GM21360 (cell line): ENCODE measurements at regions not wholly inside any gene's neighbourhood (a gene's known extent, or its start where the extent isn't known, plus 50 kb on each side); places are given as distances from the start of the nearest gene placed in this dataset.

Experiments
- ATAC-seq: cut with Tn5 transposase; IDR thresholded peaks from one replicate; pipeline ENCODE4 v1.9.1; 2021; ENCODE audit warnings: mild to moderate bottlenecking, moderate library complexity; ENCODE audit not compliant: unreplicated experiment

DNA sequence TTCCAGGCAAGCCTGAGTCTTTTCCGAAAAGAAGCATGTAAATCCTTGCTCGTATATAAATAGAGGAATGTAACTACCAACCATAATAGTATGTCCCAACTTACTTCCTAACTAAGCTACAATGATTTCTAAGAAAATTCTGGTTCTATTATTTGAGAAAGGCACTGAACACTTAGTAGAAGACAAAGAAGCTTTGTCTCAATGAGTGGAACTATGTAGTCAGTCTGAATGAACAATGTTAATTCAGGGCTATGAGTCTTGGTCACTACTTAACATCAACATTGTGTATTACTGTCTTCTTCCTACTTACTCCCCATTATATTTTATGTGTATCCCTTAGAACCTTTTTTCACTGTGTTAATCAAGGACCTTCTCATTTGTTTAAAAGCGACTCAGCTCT lies 206.0 kb downstream of the CYB561 start:
- ATAC-seq: no peak

DNA sequence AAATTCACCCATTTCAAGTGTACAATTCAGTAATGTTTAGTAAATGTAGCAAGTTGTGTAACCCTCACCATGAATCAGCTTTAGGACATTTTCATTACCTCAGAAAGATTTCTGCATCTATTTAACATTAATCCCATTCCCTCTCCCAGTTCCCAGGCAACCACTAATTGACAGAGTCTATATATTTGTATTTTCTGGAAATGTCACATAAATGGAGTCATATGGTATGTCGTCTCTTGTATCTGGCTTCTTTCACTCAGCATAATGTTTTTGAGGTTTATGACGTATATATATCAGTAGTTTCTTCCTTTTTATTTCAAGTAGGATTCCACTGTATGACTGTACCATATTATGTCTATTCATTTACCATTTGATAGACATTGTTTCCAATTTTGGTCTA lies 199.8 kb downstream of the CYB561 start:
- ATAC-seq: no peak

DNA sequence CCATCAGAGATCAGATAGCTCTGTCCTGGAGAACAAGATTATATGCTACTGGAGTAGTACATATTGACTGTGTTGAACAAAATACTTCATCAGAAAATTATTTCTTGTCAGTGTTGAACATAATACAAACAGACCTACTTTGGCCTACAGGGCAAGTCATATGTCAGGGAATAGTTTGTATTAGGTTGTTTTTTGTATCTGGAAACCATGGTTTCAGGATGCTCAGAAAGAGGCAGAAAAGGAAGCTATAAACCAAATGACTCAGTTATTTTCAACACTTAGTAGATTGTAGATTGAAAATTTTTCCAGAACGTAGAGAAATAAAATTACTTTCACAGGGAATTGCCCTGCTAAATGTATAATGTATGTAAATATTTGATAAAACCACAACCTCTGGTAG lies 198.4 kb downstream of the CYB561 start:
- ATAC-seq: no peak

DNA sequence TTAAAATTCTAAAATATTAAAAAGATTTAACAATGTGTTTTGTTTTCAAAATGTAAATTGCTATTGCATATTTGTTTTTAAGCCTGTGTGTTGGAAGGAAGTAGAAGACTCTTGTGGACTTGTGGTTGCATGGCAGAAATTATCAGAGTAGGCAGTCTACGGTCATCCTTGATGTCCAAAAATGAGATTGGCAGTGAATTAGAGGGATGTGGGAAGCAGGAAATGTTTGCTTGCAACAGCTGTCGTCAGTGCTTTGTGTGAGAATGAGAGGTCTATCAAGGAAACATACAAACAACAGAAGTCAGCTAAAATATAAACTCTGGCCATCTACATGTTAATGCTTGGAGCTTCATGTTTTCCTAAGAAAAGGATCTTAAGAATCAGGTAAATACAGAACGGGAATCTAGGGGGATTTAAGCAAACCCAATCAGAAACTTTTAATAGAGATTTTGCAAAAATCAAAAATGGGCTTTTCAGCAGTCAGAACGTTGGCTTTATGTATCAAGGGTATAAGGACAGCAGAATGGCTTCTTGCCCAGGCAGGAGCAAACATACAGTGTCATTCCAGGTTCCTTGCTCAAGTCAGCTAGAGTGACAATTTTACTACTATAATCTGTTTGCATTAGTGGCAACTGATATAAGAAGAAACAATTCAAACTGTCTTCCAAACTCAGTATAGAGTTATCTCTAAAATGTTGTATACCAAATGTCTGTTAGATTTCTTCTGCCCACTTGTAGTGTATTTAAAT lies 196.7 kb downstream of the CYB561 start:
- ATAC-seq: no peak

DNA sequence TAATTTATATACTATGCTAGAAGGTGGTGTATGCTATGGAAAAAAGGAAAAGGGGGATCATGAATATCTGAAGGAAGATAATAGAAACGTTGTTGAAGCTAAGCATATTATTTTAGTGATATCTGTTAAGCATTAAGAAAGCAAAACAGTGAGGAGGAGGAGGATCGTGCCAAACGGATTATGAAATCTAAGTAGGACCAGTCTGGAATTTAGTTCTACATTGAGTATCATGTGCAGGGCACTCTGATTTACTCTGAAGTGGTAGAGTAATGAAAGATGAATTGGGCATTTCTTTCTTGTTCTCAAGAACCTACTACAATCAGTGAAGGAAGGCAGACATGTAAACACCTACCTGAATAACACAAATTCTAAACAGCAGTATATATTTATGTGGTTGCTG lies 195.3 kb downstream of the CYB561 start:
- no peak for ATAC-seq

DNA sequence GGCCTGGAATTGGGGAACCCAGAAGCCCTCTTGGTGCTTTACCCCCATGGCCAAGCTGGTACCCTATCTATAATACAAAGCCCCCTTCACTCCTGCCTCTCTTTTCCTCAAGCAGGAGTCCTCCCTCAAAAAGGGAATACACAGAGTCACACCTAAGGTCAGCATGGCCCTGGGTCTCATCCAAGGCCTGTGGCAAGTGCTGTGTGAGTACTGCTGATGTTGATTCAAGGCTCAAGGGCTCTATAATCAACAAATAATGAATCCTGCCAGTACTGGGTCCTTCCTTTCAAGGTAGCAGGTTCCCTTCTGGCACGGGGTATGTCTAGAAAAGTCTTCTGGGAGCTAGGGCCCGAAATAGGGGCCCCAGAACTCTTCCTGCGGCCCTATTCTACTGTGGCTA lies 187.3 kb downstream of the CYB561 start:
- ATAC-seq: no peak

DNA sequence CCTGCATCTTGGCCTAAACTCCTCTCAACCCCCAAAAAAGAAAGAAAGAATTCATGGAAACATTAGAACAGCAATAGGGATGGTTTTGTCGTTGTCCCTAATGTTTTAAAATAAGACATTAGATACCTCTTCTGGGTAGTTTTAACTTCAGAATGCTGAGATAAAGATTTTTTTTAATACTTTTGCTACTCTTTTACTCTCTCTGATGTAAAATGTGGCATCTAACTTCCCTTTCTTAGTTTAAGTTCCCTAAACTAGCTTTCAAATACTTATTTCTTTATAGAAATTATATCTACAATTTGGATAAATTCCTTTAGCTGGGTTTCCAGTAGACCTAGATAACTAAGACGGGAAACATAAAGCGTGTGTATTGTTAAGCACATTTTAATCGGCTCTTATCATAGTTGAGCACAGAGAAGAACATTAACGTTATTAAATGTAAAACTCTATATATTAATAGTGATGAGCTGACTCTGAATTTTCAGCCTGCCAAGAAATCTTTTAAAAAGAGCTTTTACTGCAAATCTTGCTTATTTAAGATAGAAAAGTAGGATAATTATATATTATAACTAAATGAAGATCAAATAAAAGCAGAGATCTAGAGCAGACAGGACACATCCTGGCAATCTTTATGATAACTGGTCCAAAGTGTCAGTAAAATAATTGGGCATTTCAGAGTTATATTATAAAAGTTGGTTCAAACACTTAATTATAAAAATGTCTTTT lies 183.2 kb downstream of the CYB561 start:
- ATAC-seq: no peak

DNA sequence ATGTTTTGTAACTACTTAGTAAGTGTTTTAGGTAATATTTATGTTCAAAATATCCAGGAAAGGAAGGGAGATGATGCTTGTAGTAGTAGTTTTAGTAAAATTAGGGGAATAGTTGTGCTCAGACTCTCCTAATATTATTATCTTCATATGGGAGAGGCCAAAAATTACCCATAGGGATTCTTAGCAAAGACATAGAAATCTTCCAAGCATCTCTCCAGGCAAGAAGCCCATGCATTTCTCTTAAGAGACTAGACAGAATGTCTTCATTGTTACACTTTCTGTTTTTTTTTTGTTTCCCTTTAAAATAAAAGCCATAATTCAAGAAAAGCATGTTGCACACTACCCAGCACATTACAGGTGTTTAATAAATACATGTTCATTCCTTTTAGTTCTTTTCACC lies 180.6 kb downstream of the CYB561 start:
- ATAC-seq: no peak

DNA sequence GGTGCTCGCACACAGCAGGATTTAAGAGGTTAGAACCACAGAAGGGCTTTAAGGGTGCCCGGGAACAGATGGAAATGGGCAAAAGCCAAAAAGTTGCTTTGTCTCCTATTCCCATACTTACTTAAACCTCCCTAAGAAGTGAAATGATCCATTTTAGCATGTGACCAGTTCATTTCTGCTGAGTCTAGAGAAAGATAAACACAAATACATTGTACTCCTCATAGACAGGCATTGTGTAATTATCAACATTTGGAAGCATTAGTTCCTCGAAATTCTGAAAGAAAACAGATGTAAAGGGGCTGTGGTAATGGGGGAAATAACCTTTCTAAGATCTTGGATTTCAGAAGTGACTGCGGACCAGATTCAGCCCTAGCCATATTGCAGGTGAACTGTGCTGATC lies 178.3 kb downstream of the CYB561 start:
- no peak for ATAC-seq

DNA sequence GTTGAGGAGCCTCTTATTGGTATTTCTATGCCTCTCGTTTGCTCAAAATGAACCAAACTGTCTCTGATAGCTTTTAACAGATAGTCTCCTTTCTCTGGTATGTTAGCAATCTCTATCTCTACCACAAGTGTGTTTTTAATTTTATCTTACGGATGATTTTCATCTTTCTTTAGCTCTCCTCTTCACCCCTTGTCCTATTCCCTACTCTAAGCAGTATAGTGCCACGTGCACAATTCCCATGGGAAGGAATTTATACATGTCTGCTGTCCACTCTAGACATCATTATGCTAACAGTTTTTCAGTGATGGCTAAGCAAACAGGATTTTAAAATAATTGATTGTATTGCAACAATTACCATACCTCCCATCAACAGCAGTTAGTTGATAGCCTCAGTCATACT lies 177.3 kb downstream of the CYB561 start:
- ATAC-seq: no peak

DNA sequence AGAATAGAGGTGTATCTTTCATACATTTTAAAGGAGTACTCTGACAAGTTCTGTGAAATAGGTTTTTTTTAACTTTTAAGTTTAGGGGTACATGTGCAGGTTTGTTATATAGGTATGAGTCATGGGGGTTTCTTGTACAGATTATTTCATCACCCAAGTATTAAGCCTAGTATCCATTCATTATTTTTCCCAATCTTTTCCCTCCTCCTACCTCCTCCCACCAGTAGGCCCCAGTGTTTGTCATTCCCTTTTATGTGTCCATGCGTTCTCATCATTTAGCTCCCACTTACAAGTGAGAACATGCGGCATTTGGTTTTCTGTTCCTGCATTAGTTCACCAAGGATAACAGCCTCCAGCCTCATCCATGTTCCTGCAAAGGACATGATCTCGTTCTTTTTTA lies 175.5 kb downstream of the CYB561 start:
- ATAC-seq: no peak

DNA sequence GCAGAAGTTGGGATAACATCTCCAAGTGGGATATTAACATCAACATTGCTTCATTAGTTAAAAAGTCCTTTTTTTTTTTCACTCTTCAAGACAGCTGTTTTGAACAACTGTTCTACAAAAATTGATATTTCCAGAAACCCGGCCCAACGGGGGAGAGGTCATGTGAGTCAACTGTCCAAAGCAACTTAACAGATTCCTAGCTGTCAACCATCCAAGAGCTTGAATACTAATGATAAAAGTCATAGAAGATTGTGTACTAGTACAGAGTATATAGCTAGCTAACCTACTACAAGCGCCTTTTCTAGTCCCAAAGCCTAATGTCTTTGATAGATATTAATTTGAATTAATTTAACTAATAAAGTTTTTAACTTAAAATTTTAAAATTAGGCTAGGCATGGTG lies 172.0 kb downstream of the CYB561 start:
- no peak for ATAC-seq

DNA sequence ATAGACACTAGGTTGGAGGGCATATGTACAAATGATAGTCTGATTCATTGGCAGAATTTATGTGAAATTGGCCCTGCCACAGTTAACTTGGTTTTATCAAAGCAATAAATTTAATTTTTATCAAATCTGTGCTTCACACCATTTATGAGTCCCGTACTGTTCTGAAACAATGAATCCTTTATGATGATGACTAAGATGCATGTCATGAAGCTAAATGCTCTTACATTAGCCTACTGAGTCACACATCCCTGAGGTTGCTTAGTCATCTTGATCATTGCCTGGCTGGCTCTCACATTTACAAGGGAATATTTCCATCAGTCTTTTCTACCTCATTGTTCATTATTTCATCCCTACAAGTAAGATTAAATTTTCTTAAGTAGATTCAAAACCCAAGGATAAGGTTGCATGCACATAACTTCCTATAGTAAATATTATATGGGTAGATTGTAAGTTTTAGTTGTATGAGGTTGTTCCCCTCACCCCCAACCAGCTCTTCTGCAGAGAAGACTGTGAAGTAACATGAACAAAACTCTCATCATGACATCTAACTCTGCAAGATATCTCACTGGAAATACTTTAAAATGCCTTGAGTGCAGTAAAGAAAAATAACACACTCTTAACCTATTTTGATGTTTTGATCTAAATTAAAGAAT lies 170.7 kb downstream of the CYB561 start:
- no peak for ATAC-seq

DNA sequence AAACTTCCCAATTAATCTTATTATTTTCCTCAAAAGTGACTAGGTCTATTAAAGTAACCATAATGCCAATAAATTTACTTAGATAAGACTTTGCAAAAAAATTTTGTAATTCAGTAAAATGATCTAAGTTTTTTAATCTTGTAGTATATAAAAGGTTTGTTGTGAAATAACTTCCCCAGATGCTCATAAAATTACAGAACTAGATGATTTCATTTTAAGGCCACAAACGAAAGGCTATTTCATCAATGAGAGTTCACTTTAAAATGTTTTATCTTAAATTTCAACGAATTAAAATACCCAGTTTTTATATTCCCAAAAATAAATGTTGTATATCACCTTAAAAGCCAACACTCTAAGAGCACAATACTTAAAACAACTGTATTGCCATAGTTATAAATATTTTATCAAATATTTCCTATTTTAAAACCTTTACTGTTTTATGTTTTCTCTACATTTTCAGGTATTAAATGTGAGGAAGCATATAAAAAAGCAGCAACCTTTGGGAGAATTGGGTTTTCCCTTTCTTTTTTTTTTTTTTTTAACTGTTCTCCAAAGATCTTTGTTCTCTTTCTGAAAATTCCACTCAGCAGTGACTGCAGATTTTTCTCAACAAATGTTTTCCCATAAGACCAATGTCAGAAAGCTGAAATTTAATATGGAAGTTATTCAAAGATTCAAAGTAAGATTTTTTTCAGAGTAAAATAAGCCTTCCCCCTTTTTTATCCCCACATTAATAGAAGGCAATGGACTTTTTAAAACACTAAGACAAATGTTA lies 169.9 kb downstream of the CYB561 start:
- ATAC-seq: no peak

DNA sequence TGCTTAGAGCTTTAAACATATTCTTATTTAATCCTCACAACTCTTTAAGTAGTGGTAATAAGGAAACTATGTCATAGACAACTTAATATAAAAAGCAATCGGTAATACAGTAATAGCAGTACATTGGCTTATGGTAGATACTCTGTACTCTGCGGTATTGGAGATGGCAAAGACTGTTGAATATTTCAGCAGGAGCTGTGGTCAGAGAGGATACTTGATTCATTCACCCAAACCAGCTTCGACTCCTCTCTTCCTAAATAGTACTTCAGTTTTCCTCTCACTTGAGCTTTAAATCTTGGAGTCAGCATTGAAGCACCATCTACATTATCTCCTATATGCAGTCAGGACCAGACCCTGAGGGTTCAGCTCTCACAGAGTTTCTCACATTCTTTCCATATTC lies 169.3 kb downstream of the CYB561 start:
- ATAC-seq: no peak

DNA sequence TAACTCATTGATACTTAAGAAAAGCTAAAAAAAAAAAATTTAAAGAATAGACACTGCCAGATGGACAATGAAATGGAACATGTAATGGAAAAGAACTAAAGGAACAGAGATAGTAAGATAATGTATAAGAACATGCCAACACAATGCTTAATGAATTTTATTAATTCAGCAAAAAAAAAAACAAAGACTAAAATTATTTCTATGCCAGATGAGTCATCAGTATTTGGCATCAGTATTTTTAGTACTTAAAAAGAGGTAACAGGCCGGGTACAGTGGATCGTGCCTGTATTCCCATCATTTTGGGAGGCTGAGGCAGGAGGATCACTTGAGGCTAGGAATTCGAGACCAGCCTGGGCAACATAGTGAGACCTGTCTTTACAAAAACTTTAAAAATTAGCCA lies 168.5 kb downstream of the CYB561 start:
- ATAC-seq: no peak

DNA sequence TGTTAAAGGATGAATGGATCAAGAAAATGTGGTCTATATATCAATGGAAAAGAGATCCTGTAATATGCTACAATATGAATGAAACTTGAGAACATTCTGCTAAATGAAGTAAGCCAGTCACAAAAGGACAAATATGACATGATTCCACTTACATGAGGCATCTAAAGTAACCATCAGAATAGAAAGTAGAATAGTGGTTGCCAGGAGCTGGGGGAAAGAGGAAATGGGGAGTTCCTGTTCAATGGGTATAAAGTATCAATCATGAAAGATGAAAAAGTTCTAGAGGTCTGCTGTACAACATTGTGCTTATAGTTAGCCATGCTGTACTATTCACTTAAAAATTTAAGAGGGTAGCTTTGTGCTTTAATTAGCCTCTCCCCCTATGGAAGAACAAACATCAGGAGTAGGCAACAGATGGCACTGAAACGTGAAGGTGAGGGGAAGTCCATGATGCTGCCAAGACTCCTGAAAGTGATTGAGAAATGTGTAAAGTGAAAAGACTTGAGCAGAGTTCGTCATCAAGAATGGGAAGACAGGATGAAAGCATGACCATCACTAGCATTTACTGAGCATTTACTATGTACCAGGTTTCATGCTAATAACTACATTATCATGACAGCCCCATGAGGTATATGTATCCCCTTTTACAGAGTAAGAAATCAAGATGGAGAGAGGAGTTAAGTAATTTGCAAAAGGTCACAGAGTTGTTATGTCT lies 167.2 kb downstream of the CYB561 start:
- ATAC-seq: no peak

DNA sequence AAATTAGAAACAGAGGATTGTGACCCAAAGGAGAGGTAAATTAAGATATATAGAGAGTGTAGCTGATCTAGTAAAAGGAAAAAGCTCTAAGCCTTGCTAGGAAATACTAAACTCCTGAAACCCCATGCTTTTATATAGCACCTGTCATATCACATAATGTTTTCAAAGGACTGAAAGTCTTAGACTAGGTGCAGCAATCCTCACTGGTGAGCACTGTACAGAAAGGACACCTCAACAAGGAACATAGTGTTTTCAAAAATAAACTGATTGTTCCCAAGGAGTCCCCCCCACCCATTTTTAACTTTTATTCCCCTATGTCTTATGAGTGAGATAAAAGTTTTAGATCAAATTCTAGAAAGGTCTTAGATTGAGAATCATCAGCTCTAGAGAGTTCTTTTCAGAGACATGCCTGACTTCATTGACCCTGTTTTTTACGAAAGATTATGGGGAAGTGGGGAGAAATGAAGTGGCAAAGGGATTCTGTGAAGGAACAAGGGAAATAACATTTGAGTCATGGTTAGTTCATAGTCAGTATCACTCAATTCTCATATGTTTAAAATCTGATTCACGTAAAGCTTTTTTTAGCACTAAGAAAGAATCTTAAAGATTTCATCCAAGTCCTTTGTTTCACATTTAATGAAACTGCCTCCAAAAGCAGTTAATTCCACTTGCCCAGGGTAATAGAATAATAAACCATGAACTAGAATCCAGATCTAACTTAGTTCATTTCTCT lies 166.4 kb downstream of the CYB561 start:
- no peak for ATAC-seq

DNA sequence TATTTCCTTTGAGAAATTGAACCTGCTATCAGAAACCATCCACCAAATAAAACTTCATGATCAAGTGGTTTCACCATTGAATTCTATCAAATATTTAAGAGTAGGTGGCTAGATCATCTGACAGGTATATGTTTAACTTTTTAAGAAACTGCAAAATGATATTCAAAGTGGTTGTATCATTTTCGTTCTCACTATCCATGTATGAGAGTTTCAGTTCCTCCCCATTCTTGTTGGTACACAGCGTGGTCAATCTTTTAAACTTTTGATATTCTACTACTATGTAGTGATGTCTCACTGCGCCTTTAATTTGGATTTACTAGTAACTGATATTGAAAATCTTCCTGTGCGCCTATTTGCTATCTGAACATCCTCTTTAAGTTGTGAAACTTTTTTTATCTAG lies 163.7 kb downstream of the CYB561 start:
- ATAC-seq: no peak

DNA sequence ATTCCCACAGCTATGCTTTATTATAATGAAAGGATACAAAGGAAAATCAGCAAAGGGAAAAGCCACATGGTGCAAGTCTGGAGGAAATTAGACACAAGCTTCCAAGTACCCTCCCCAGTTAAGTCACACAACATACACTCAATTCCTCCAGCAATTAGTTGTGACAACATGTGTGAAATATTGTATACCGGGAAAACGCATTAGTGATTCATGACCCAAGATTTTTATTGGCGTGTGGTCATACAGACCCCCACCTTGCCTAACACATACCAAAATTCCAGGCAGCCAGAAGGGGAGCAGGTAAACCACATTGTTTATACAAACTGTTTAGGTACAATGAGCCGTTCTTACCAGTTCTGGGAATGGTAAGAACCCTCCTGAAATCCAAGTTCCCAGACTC lies 160.6 kb downstream of the CYB561 start:
- ATAC-seq: no peak
